ENCODE measurements at regions not wholly inside any gene's neighbourhood (a gene's known extent, or its start where the extent isn't known, plus 50 kb on each side); places are given as distances from the start of the nearest gene placed in this dataset.

GRCh38 chr3:59540241-59540640, 490.4 kb upstream of the CFAP20DC start:
- DNase-seq = no peak

GRCh38 chr3:59538753-59539432, 489.1 kb upstream of the CFAP20DC start:
- DNase-seq = no peak

DNA sequence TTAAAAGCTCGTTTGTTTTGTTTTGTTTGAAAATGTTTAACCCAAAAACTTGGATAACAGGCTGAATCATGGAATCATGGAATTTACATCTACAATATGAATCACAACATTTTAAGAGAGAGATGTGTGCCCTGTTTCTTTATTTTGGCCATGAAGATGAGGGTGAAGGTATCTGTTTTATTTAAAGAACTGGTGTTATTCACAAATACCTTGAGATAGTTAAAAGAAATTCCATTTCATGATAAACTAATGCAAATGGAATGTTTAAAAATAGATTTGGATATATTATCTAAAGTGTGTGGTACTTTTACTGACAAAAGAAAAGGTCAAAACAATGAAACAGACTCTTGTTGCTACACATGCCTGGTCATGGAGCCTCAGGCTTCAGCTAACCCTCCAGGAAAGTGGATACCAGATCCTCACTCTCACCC, 486.0 kb upstream of the CFAP20DC start:
- no peak for DNase-seq

GRCh38 chr3:59531994-59532393, 482.2 kb upstream of the CFAP20DC start:
- DNase-seq = no peak

DNA sequence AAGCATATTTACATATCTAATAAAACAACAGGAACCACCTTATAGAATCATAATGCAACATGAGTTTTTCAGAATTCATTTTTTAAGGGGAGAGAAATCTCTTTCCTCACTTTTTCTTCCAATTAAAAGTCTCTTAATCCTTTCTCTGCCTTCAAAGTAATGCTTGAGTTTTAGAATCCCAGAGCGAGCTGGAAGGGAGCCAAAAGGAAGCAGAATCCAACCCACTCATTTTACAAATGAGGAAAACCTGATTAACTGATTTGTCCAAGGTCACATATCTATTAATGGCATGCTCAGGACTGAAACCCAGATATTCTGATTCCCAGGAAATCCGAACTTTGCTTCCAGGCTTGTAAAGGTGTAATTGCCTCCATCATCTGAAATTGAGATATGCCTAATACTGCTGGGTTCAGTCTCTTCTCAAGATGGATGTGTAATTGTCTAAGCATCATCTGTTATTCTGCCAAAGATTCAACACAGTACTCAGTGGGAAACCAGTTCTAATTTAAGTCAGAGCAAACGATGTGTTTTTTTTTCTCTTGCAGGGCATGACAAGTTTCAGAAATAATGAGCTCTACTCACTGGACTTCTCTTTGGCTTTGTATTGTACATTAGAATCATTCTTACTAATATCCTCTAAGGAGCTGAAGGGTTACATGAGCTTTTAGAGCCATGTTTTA, 481.4 kb upstream of the CFAP20DC start:
- no peak for DNase-seq

DNA sequence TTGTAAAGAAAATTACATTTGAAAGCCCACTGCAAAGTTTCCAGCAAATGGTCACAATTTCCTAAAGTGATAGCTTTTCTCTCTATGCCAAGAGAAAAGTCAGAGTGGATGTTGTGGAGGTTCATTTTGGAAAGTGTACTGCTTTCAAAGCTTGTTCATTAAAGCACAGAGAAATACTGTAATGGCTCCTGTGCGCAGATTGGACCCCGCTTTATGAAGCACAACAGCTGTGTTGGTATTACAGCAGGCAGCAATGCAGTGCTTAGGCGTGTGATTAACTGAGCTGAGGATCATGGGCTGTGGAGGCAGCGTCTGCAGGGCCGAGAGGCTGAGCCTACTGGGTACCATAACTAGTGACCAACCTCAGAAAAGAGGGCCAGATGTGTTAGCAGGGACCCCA, 478.4 kb upstream of the CFAP20DC start:
- no peak for DNase-seq

DNA sequence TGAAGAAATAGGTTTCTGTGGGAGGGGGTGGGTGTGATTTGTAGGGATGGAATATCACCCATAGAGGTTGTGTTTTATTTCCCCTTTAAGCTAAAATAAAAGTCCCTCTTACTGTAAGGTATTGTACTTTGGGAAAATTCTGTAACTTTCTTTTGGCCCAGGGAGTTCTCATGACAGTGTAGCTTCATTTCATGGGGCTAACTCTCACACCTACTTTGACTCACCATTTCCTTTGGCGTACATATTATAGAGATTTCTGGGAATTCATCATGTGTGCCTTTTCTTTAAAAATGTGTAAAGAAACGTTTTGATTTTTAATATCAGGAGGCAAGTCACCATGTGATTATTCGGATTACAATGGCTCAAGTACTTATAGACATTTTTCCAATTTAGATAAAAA, 477.7 kb upstream of the CFAP20DC start:
- DNase-seq = no peak

- DNase-seq = no peak
Observed at GRCh38 chr3:59526999-59527398, 477.2 kb upstream of the CFAP20DC start.

GRCh38 chr3:59522550-59522949, 472.7 kb upstream of the CFAP20DC start:
- no peak for DNase-seq

- no peak for DNase-seq
Observed at GRCh38 chr3:59519094-59519493, 469.3 kb upstream of the CFAP20DC start.

- no peak for DNase-seq
Observed at GRCh38 chr3:59518283-59519055, 468.6 kb upstream of the CFAP20DC start.

GRCh38 chr3:59517388-59517787, 467.6 kb upstream of the CFAP20DC start:
- DNase-seq = no peak

GRCh38 chr3:59515966-59516365, 466.1 kb upstream of the CFAP20DC start:
- no peak for DNase-seq

DNA sequence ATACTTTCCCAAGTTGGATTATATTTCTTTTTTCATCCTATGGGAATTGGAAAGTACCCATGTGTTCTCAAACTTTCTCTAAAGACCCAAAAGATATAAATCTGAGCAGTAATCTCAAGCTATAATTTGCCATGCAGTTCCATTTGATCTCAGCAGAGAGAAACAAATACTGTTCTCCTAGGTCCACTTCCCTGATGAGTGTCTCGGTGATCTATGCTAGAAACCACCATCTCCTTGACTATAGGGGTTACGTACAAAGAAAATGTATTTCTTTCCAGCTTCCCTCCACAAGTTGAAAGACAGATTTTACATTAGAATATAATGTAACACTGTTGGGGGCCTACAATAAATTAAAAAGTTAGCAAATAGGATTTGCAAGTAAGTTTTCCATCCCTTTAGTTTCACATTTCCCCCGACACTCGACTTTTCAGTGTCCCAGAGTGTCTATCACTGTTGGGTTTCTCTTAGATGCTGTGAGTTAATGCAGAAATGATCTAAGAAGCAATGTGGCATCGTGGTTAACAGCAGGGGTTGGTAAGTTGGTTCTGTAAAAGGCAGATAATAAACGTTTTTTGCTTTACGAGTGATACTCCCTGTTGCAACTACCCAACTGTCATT, 465.1 kb upstream of the CFAP20DC start:
- no peak for DNase-seq

DNA sequence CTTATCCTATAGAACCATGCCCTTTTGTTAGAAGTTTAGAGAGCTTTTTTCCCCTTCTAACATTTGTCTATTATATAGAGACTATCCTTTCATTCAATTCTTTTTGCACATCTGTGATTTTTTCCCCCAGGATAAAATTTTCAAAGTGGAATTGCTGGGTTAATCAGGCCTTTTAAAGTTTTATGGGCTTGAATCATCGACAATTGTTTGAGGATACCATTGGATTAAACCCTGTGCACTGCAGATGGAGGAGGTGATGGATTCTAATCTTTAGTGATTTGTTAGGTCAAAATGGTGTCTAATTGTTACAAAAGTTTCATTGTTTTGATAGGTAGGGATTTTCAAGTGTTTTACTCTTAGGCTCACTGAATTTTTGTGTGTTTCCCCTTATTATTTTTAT, 463.7 kb upstream of the CFAP20DC start:
- DNase-seq = no peak

GRCh38 chr3:59512066-59512465, 462.2 kb upstream of the CFAP20DC start:
- DNase-seq = no peak

DNA sequence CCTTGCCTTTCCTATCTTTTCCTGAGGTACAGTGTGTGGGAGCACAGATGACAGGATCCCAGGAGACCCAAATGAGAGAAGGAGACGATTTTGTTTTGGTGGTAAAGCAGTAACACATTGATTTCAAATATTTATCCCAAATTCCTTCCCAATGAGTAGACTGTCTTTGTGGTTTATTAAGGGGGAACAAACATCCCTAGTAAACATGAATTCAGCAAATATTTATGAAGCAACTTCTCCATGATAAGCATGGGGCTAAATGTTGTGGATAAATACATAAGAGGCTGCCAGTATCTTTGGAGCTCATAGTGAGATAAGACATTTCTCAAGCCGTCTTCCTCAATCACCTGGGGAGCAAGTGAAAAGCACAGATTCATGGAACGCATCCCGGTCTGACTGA, 460.8 kb upstream of the CFAP20DC start:
- no peak for DNase-seq

GRCh38 chr3:59508273-59508672, 458.4 kb upstream of the CFAP20DC start:
- no peak for DNase-seq

DNA sequence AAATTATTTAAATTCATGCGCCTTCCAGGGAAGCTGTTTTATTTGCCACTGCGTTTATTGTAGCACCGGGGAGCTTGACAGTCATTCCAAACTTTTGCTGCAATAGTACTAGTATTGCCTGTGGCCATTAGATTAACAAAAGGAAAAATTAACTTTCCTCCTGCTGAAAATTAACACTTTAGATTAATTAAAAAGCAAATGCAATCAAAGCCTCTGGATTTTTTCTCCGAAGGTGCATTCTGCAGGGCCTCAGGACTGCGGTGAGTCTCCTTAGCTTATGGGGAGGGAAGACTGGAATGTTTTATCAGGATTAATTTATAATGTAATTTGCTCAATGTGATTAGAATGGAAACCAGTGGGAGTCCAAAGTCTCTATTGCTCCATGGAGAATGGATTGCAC, 456.4 kb upstream of the CFAP20DC start:
- DNase-seq = no peak

DNA sequence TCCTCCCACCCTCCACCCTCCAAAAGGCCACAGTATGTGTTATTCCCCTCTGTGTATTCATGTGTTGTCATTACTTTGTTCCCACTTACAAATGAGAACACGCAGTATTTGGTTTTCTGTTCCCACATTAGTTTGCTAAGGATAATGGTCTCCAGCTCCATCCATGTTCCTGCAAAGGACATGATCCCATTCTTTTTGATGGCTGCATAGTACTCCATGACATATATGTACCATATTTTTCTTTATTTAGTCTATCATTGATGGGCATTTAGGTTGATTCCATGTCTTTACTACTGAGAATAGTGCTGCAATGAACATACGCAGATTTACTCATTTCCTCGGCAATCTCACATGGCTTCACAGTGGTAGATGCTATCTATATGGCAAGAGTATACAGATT, 453.6 kb upstream of the CFAP20DC start:
- DNase-seq = no peak

- DNase-seq = no peak
Observed at GRCh38 chr3:59502806-59503205, 453.0 kb upstream of the CFAP20DC start.

DNA sequence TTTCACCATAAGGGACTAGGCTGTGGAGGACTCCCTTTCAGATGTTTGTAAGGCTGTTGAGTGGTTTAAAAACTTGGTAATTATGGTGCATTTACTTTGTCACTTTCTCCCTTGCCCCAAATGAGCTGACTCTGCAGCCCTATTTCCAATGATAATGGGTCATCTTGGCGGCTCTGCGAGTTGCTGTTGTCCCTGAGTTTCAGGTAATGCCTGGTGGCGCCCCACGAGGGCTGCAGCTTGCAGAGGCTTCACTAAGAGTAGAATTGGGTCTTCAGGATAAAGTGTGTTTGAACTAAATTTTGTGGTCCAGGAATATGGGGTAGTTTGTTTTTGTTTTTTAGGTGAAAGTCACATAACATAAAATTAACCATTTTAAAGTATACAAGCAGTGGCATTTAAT, 450.1 kb upstream of the CFAP20DC start:
- no peak for DNase-seq

- no peak for DNase-seq
Observed at GRCh38 chr3:59499000-59499399, 449.2 kb upstream of the CFAP20DC start.

- no peak for DNase-seq
Observed at GRCh38 chr3:59496250-59496649, 446.4 kb upstream of the CFAP20DC start.

Measured in DMS79 (cell line).